HS-5 (cell line): ENCODE measurements at regions not wholly inside any gene's neighbourhood (a gene's known extent, or its start where the extent isn't known, plus 50 kb on each side); places are given as distances from the start of the nearest gene placed in this dataset.
"Not testable (repeated sequence)": the region's sequence is repeated elsewhere in the genome, so short reads cannot be mapped to it uniquely, and the experiment has no call there.

Experiments
- DNase-seq: peaks from one replicate; pipeline ENCODE4 v3.0.0-alpha.2; 2012; ENCODE audit warnings: low read depth

GRCh38 chr9:29150606-29151005 is 1577.3 kb upstream of the C9orf72 start:
- peak; percentile 63 for DNase-seq

GRCh38 chr9:29160763-29161353 is 1587.6 kb upstream of the C9orf72 start:
- no peak for DNase-seq

DNA sequence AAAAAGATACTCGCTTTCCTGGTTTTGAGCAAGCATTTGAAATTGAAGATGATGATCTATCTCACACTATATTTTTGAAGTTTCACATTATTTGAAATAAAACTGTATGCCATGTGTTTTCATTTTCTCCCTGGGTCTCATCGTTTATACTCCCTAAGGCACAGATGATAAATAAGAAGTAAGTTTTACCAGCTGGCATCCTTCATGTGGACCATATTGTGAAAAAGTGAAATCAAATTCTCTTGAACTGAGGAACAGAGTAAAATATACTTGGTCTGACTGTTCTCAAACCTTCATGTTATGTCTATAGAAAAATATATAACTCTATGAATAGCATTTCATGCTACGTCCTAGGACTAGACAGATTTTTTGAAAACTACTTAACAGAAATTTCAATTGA is 1600.9 kb upstream of the C9orf72 start:
- DNase-seq, result no peak

- DNase-seq, result no peak
Measured at GRCh38 chr9:29176231-29176630, 1603.0 kb upstream of the C9orf72 start.

DNA sequence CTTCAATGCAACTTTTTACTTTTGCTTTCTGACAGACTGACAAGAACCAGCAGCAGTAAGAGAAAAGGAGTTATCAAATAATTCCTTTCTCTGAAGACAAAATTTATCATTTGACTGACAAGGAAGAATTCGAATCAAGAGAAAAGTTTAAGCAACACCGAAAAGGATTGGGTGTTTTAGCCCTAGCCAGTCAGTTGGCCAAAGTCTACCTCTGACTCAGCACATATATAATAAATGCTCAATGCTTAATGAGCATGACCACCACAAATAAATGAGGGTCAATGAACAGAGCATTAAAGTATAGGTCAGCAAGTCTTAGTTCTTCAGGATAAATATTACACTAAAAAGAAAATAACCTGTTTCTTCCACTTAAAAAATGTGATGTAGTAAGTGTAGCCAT is 1603.5 kb upstream of the C9orf72 start:
- no peak for DNase-seq

- no peak for DNase-seq
Measured at GRCh38 chr9:29183971-29184370, 1610.7 kb upstream of the C9orf72 start.

- not testable (repeated sequence) for DNase-seq
Measured at GRCh38 chr9:29188771-29189170, 1615.5 kb upstream of the C9orf72 start.

GRCh38 chr9:29189221-29189620 is 1615.9 kb upstream of the C9orf72 start:
- DNase-seq, result not testable (repeated sequence)

DNA sequence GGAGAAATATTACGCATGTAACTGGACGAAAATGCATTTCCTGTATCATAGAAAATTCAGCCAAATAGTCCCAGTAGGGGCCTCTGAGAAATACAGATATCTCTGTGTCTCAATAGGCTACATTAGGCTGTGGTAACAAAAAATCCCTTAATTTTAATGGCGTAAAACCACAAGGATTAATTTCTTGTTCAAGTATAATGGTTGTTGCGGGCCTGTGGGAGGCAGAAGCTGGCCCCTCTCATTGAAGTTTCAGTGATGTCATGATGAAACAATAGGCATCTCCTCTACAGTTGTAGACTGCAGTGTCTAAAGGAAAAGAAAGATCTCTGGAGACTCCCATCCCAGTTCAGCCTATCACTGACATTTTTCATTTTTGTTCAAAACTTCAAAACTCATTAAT is 1625.6 kb upstream of the C9orf72 start:
- no peak for DNase-seq

DNA sequence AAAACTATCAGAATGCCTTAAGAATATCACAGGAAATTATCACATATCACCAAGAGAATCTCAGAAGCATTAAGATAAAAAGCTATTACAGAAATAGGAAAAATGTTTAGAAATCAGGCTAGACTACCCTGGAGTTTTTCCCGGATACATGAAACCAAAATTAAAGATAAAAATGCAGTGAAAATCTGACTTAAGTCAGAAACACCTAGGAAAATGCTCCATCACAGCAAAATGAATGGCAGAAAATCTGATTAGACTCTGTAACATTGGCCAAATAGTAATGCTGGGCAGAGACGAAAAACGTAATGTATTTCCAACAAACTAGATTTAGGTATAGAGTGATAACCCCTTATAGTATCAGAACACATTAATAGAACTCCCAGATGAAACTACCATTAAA is 1626.7 kb upstream of the C9orf72 start:
- DNase-seq, result no peak

DNA sequence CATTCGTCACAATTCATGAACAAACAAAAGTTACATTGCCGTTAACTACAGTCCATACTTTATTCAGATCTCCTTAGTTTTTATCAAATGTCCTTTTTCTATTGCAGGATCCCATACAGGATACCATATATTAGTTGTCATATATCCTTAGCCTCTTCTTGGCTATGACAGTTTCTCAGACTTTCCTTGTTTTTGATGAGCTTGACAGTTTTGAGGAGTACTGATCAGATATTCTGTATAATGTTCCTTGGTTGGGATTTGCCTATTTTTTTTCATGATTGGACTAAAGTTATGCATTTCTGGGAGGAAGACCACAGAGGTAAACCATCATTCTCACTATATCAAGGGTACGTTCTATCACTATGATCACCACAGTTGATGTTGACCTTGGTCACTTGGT is 1627.4 kb upstream of the C9orf72 start:
- DNase-seq, result no peak

GRCh38 chr9:29203244-29203930 is 1630.1 kb upstream of the C9orf72 start:
- DNase-seq, result no peak

DNA sequence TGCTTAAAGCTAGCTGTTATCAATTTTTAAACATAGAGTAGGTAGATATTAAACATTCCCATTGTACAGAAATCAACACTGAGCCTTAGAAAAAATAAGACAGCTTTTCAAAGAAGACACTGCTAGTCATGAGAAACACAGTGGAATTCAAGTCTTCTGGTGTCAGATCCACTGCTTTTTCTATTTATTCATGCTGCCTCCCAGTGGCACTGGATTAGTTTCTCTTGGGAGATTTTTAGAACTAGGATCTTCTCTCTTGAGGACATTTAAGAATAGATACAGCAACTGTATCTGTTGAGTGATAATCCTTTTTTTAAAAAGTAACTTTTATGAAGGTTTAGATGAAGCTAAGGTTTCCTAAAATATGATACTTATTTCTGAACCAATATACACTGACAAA is 1635.4 kb upstream of the C9orf72 start:
- no peak for DNase-seq

DNA sequence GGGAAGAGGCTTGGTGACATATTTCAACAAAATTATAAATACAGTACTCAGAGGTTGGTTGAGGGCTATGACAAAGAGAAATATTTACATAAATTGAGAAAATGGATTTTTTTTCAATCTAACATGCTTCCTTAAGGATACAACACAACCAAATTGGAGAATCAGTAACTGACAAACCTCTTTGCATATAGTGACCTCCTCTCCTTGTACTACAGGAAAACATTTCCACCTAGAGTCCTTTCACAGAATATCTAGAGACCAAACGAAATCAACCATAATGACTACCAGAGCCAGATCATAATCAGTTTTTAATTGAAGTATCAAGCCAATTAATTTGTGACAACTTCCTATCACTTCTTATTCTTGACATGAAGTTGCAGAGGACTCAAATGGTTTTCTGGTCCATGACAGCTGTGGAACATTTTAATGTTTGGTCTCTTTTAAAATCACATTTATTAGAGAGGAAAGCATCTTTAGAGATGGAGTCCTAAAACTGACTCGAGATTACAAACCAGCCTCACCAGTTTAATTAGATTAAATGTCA is 1636.5 kb upstream of the C9orf72 start:
- no peak for DNase-seq

- DNase-seq, result no peak
Measured at GRCh38 chr9:29211003-29211579, 1637.8 kb upstream of the C9orf72 start.

GRCh38 chr9:29211580-29212396 is 1638.5 kb upstream of the C9orf72 start:
- DNase-seq, result no peak

DNA sequence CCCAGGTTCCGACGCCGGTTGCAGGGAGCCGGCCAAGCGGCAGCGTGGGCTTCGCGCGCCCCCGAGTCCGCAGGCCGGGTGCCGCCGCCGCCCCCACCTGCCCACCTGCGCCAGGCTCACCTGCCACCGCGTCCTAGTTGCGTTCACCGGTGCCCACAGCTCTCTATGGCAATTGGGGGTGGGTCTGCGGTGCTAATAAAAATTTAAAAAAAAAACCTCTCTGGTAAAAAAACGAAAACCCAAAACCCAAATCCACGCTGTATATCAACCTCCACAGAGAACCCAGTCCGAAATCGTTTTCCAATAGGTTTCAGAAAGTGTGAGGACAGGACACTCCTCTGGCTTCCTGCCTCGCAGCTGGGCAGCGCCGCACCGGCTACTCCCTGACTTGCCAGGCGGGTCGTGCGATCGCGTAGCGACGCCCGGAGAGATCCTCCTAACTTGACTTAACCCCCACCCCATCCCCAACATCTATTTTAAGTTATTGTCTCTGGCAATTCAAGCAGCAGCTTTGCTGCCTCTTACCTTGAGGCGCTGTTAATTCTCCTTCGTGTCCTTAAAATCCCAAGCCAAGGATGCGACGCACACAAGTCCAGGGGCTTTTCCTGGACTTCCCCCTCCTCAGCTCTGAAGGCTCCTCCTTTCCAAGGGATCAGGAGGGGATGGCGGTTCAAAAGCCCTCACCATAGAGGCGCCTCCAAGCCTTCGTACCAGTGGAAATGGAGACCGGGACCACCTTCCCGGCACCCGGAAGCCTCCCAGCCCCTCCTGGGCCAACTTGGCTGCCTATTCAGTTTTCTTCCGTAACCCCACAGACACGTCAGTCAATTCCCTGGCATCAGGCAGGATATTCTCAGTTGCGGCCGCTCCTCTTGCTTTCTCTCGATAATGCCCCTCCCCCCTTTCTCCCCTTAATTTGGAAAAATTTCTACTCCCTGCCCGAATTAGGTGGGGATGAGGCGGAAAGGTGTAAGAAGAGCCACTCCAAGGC is 1639.4 kb upstream of the C9orf72 start:
- DNase-seq, result no peak

GRCh38 chr9:29213417-29214153 is 1640.3 kb upstream of the C9orf72 start, which contains the start of gene LINGO2:
TSS of gene LINGO2 (minus strand) at chr9:29213601.
- DNase-seq, result no peak

DNA sequence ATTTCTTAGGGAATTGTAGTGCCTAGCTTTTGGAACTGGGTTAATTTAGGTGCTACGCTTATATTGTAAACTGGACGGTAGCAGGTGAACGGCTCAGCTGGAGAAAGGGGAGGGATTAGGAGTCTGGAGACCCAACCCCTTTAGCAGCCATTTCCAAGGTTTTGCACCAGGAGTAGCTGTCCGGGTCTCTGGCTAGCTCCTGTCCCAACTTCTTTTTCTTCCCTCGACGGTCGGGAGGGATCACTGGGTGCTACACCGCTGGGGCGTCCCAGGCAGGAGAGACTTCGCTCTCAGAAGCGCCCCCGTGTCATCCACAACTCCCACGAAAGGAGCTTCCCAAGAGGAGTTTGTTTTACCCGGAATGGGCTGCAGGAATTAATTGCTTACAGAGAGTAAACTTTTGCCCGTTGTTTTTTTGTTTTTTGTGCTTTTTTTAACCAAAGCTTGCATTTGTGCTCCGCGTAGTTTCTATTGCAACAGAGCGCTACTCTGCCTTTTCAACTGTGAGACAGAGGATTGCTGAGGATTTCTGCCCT is 1640.9 kb upstream of the C9orf72 start:
- no peak for DNase-seq

DNA sequence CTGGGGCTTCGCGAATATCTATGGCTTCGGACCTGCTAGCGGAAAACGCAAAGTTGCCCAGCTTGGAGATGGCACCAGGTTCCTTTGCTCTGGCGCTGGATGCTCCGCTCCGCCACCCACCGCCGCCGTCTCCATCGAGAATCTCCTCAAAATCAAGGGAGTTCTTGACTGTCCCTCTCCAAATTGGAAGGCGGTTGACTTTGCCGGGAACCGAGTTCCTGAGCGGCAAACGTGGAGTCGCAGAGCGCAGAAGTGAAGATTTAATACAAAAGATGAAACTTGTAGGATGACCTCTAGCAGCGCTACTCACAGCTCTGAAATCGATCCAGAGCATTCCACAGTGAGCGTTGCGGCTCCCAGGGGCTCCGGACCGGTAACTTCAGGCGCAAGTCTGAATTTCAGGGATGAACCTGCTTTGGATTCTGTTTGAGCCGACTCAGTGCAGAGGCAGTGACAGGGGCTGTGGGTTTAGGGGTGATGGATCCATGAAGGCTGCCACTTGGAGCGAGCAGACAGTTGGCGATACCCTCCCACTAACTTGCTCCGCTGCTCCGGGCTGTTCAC is 1641.5 kb upstream of the C9orf72 start:
- DNase-seq, result no peak
